GM13976 (cell line): ENCODE measurements at regions not wholly inside any gene's neighbourhood (a gene's known extent, or its start where the extent isn't known, plus 50 kb on each side); places are given as distances from the start of the nearest gene placed in this dataset.

Experiments used
- DNase-seq: peaks from one replicate; pipeline ENCODE4 v3.0.0; 2012; ENCODE audit warnings: low spot score
- in situ Hi-C: fragments of 300-500 bp; cut with MboI; formaldehyde crosslinking; loops from one replicate; pipeline ENCODE4 v1.12.0; 2022; ENCODE audit warnings: low sequenced_read_pairs, mixed read lengths, inconsistent platforms; ENCODE audit not compliant: unreplicated experiment
- TF ChIP-seq, protein P1 (sequence below): IDR thresholded peaks from 2 replicates; pipeline ENCODE4 v1.5.1; 2012; ENCODE audit warnings: borderline replicate concordance, mild to moderate bottlenecking; ENCODE audit not compliant: insufficient read depth; ENCODE audit errors: extremely low read depth, missing control alignments, control extremely low read depth

- TF ChIP-seq, protein P1, sequence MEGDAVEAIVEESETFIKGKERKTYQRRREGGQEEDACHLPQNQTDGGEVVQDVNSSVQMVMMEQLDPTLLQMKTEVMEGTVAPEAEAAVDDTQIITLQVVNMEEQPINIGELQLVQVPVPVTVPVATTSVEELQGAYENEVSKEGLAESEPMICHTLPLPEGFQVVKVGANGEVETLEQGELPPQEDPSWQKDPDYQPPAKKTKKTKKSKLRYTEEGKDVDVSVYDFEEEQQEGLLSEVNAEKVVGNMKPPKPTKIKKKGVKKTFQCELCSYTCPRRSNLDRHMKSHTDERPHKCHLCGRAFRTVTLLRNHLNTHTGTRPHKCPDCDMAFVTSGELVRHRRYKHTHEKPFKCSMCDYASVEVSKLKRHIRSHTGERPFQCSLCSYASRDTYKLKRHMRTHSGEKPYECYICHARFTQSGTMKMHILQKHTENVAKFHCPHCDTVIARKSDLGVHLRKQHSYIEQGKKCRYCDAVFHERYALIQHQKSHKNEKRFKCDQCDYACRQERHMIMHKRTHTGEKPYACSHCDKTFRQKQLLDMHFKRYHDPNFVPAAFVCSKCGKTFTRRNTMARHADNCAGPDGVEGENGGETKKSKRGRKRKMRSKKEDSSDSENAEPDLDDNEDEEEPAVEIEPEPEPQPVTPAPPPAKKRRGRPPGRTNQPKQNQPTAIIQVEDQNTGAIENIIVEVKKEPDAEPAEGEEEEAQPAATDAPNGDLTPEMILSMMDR: no peak
- in situ Hi-C loops: no loop called here
Measured at GRCh38 chr4:151567056-151567455, 158.1 kb downstream of the FHIP1A start.

GRCh38 chr4:151568966-151569365 lies 160.0 kb downstream of the FHIP1A start:
- TF ChIP-seq, protein P1: no peak
- in situ Hi-C loops: no loop called here
- no peak for DNase-seq

More at GRCh38 chr4:151567056-151567455, 158.1 kb downstream of the FHIP1A start:
- DNase-seq: peak; percentile 6

DNA sequence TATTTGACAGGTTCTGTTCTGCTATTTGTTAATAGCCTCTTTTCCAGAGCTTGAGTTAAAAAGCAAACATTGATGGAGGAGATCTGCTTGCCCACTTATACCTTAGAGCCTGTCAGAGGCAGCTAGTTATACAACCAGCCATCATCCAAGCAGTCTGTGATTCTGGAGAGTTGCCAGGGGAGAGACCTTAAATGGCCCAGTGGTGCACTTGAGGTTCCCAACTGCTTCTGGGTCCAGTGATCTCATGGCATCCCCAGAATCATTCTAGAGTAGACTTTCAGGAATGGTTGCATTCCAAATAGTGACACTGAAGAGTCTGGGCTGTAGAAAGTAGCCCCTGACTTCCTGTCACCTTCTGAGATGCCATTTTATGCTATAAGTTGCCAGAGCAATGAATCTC lies 160.7 kb downstream of the FHIP1A start:
- TF ChIP-seq, protein P1: no peak
- in situ Hi-C loops: no loop called here
- DNase-seq: no peak

DNA sequence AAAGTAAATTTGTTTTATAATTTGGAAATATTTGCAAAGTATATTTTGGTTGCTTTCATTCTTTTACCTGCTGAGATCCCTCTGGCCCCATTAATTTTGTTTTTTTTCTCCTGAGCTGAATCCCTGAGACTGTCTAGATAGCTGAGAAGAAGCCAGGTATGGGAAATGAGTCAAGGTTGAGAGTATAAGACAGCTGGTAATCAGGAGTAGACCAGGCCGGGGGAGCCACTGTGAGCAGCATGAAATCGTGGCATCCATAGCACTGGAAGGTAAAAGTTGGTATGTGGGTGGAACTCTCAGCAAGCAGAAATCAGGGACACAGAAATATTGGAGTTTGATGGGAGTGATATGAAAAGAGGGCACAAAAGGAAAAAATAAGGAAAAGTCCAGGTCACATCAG lies 164.5 kb downstream of the FHIP1A start:
- DNase-seq: no peak
- in situ Hi-C loops: no loop called here
- TF ChIP-seq, protein P1: no peak

- in situ Hi-C loops: no loop called here
- DNase-seq: no peak
- TF ChIP-seq, protein P1: no peak
Measured at GRCh38 chr4:151573945-151574344, 165.0 kb downstream of the FHIP1A start.

DNA sequence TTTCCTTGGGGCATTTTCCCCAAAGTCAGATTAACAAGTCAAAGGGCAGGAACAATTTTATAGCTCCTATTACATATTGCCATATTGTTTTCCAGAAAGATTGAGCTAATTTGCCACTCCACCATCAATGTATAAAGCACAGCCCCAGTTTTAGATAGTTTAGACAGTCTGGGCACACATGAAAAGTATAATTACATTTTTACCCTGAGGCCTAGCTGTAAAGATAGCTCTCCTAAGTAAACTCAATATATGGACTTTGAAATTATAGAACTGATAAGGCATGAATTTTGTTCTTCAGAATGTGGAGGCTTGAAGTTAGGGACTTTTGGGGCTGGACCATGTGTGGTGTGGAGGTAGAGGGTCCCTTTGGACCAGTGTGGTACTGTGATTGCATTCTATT lies 166.0 kb downstream of the FHIP1A start:
- TF ChIP-seq, protein P1: no peak
- in situ Hi-C loops: no loop called here
- no peak for DNase-seq

- in situ Hi-C loops: no loop called here
- no peak for DNase-seq
- TF ChIP-seq, protein P1: no peak
Measured at GRCh38 chr4:151575646-151576045, 166.7 kb downstream of the FHIP1A start.
